Thoracic aorta (tissue), 2 donors: ENCODE measurements at regions not wholly inside any gene's neighbourhood (a gene's known extent, or its start where the extent isn't known, plus 50 kb on each side); places are given as distances from the start of the nearest gene placed in this dataset.

ENCODE experiments used
- ATAC-seq: fragments of 150-250 bp; one replicate; pipeline ENCODE4 v1.8.0; 2017; ENCODE audit warnings: low read depth; ENCODE audit not compliant: insufficient number of reproducible peaks, low FRiP score
- DNase-seq: peaks from one replicate; pipeline ENCODE4 v3.0.0-alpha.2; 2020; ENCODE audit warnings: low spot score
- H3K27ac ChIP-seq, 2 donors: fragments of 200-600 bp; sonication (generic); 1 replicate in 1 of 2; 2 replicates in 1 of 2; pipeline ENCODE4 v1.5.1; 2016; ENCODE audit warnings: mild to moderate bottlenecking in 2 of 2, moderate library complexity in 2 of 2
- H3K27me3 ChIP-seq: fragments of 200-600 bp; sonication (generic); replicated peaks from 2 replicates; pipeline ENCODE4 v1.6.0; 2016; ENCODE audit warnings: mild to moderate bottlenecking; ENCODE audit not compliant: insufficient read depth
- H3K36me3 ChIP-seq: fragments of 200-600 bp; sonication (generic); one replicate; pipeline ENCODE4 v1.5.1; 2016
- H3K4me1 ChIP-seq, 2 donors: fragments of 200-600 bp; sonication (generic); 1 replicate in 1 of 2; 2 replicates in 1 of 2; pipeline versions ENCODE4 v1.5.1 to v1.6.0; 2016; ENCODE audit warnings: low read depth in 2 of 2, mild to moderate bottlenecking in 1 of 2; ENCODE audit not compliant: control insufficient read depth in 1 of 2
- H3K4me3 ChIP-seq: fragments of 200-600 bp; sonication (generic); 2 replicates; pipeline ENCODE4 v1.5.1; 2016; ENCODE audit warnings: mild to moderate bottlenecking
- H3K9me3 ChIP-seq: fragments of 200-600 bp; sonication (generic); 2 replicates; pipeline ENCODE4 v1.5.1; 2016
- TF ChIP-seq, protein P1 (sequence below): fragments of 200-600 bp; sonication (generic); IDR thresholded peaks from one replicate; pipeline ENCODE4 v1.5.1; 2019; ENCODE audit warnings: antibody characterized with exemption

GRCh38 chr4:181051931-181052330 is 1191.3 kb upstream of the TENM3 start:
- H3K4me3 ChIP-seq: no peak overlapping the region
- H3K27ac ChIP-seq: no peak overlapping the region
- H3K27me3 ChIP-seq: no peaks in the 10 kb centered on the region
- ATAC-seq (no peak), DNase-seq (no peak)
- H3K36me3 ChIP-seq: no peaks in the 10 kb centered on the region
- H3K4me1 ChIP-seq: no peaks in the 10 kb centered on the region
- TF ChIP-seq, protein P1, sequence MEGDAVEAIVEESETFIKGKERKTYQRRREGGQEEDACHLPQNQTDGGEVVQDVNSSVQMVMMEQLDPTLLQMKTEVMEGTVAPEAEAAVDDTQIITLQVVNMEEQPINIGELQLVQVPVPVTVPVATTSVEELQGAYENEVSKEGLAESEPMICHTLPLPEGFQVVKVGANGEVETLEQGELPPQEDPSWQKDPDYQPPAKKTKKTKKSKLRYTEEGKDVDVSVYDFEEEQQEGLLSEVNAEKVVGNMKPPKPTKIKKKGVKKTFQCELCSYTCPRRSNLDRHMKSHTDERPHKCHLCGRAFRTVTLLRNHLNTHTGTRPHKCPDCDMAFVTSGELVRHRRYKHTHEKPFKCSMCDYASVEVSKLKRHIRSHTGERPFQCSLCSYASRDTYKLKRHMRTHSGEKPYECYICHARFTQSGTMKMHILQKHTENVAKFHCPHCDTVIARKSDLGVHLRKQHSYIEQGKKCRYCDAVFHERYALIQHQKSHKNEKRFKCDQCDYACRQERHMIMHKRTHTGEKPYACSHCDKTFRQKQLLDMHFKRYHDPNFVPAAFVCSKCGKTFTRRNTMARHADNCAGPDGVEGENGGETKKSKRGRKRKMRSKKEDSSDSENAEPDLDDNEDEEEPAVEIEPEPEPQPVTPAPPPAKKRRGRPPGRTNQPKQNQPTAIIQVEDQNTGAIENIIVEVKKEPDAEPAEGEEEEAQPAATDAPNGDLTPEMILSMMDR: no peak
- H3K9me3 ChIP-seq: no peaks in the 10 kb centered on the region

DNA sequence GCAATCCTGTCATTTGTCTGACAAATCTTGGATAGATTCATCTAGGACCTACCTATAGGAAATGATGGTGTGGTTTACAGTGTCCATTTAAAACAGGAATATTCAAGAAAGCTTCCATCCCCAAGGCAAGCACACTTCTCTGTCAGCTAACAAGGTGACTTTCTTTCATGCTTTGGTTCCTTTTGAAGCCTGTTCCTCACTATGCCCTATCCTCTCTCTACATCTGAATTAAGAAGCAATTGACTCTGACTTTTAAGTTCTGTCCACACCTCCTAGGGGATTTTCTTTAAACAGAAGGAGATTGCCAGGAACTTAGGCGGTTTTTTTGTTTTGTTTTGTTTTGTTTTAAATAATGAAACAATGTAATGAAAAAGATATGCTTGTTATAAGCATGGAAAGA is 1181.4 kb upstream of the TENM3 start:
- H3K4me1 ChIP-seq: no peaks in the 10 kb centered on the region
- no peaks in the 10 kb centered on the region for H3K9me3 ChIP-seq
- TF ChIP-seq, protein P1: no peak
- H3K27ac ChIP-seq: no peak overlapping the region
- DNase-seq (no peak), ATAC-seq (no peak)
- H3K36me3 ChIP-seq: no peaks in the 10 kb centered on the region
- H3K27me3 ChIP-seq: no peaks in the 10 kb centered on the region
- no peak overlapping the region for H3K4me3 ChIP-seq

- TF ChIP-seq, protein P1: no peak
- DNase-seq (no peak), ATAC-seq (no peak)
- Histone ChIP-seq H3K4me1 (no peaks in the 10 kb centered on the region), H3K9me3 (no peaks in the 10 kb centered on the region), H3K4me3 (no peak overlapping the region), H3K27ac (no peak overlapping the region), H3K36me3 (no peaks in the 10 kb centered on the region), H3K27me3 (no peaks in the 10 kb centered on the region)
These were observed 1180.0 kb upstream of the TENM3 start for GRCh38 chr4:181063212-181063611.

GRCh38 chr4:181077341-181077740 is 1165.9 kb upstream of the TENM3 start:
- Histone ChIP-seq H3K27ac (no peak overlapping the region), H3K4me3 (no peak overlapping the region), H3K27me3 (no peaks in the 10 kb centered on the region), H3K36me3 (no peaks in the 10 kb centered on the region), H3K9me3 (no peaks in the 10 kb centered on the region), H3K4me1 (no peaks in the 10 kb centered on the region)
- no peak for DNase-seq
- no peak for ATAC-seq
- TF ChIP-seq, protein P1: no peak

- DNase-seq (no peak), ATAC-seq (no peak)
- Histone ChIP-seq H3K36me3 (no peaks in the 10 kb centered on the region), H3K4me3 (no peak overlapping the region), H3K27ac (no peak overlapping the region), H3K27me3 (no peaks in the 10 kb centered on the region), H3K4me1 (no peaks in the 10 kb centered on the region), H3K9me3 (no peaks in the 10 kb centered on the region)
- TF ChIP-seq, protein P1: no peak
These were observed 1165.0 kb upstream of the TENM3 start for GRCh38 chr4:181078196-181078595.
